HEK293 (cell line): ENCODE measurements at regions not wholly inside any gene's neighbourhood (a gene's known extent, or its start where the extent isn't known, plus 50 kb on each side); places are given as distances from the start of the nearest gene placed in this dataset.

Source experiments
- CTCF ChIA-PET: fragments of 350-600 bp; formaldehyde crosslinking; extraction: SDS; loops from one replicate; lab custom pipeline; 2021; ENCODE audit warnings: antibody characterized with exemption; lab: Yijun Ruan, JAX
- POLR2A ChIA-PET: fragments of 300-600 bp; formaldehyde crosslinking; extraction: SDS; loops from one replicate; lab custom pipeline; 2020; ENCODE audit warnings: antibody characterized with exemption, inconsistent platforms; lab: Yijun Ruan, JAX
- H3K27ac ChIP-seq: fragments of 200-500 bp; sonication (Bioruptor generic); 2 replicates; pipeline ENCODE4 v1.5.1; 2014; ENCODE audit warnings: low read depth, low read length, control low read depth, inconsistent platforms; ENCODE audit errors: extremely low read depth
- H3K36me3 ChIP-seq, 2 experiments: fragments of 200-500 bp in 1 of 2; sonication (Bioruptor generic) in 1 of 2; 1 replicate in 1 of 2; 2 replicates in 1 of 2; pipeline ENCODE4 v1.5.1; 2014 to 2017; ENCODE audit warnings: inconsistent platforms in 2 of 2, low read length in 2 of 2; ENCODE audit not compliant: control insufficient read depth in 2 of 2, insufficient read depth in 1 of 2
- H3K4me1 ChIP-seq: fragments of 200-500 bp; sonication (Bioruptor generic); 2 replicates; pipeline ENCODE4 v1.5.1; 2014; ENCODE audit warnings: mild to moderate bottlenecking, low read length, inconsistent platforms; ENCODE audit not compliant: control insufficient read depth, insufficient read depth
- H3K4me3 ChIP-seq: 2 replicates; pipeline ENCODE4 v1.5.1; 2011; ENCODE audit warnings: low read depth, mild to moderate bottlenecking, control low read depth, low read length, moderate library complexity
- H3K9me3 ChIP-seq: fragments of 200-500 bp; sonication (Bioruptor generic); 2 replicates; pipeline ENCODE4 v1.5.1; 2014; ENCODE audit warnings: low read depth, low read length, inconsistent platforms; ENCODE audit not compliant: control insufficient read depth, insufficient read depth
- MYNN ChIP-seq: fragments of 450-650 bp; formaldehyde crosslinking; IDR thresholded peaks from 2 replicates; pipeline ENCODE4 v1.5.1; 2016; ENCODE audit warnings: missing biosample characterization, missing genetic modification characterization, borderline replicate concordance
- MZF1 ChIP-seq: fragments of 450-650 bp; formaldehyde crosslinking; IDR thresholded peaks from 2 replicates; pipeline ENCODE4 v1.5.1; 2017; ENCODE audit warnings: missing biosample characterization, missing genetic modification characterization, borderline replicate concordance
- ZBTB7A ChIP-seq: fragments of 450-650 bp; formaldehyde crosslinking; IDR thresholded peaks from 2 replicates; pipeline ENCODE4 v1.5.1; 2016; ENCODE audit warnings: low read depth, missing biosample characterization, missing genetic modification characterization
- ZBTB8A ChIP-seq: fragments of 450-650 bp; formaldehyde crosslinking; IDR thresholded peaks from 2 replicates; pipeline ENCODE4 v1.5.1; 2016; ENCODE audit warnings: missing biosample characterization, missing genetic modification characterization
- ZFHX2 ChIP-seq: fragments of 450-650 bp; formaldehyde crosslinking; conservative IDR thresholded peaks from 2 replicates; pipeline ENCODE4 v1.5.1; 2016; ENCODE audit warnings: missing biosample characterization, missing genetic modification characterization
- ZNF335 ChIP-seq: fragments of 450-650 bp; formaldehyde crosslinking; conservative IDR thresholded peaks from 2 replicates; pipeline ENCODE4 v1.5.1; 2016; ENCODE audit warnings: missing biosample characterization, missing genetic modification characterization
- ZNF354C ChIP-seq: fragments of 450-650 bp; formaldehyde crosslinking; IDR thresholded peaks from 2 replicates; pipeline ENCODE4 v1.5.1; 2016; ENCODE audit warnings: missing biosample characterization, missing genetic modification characterization, low read depth, borderline replicate concordance
- ZNF362 ChIP-seq: fragments of 450-650 bp; formaldehyde crosslinking; IDR thresholded peaks from 2 replicates; pipeline ENCODE4 v1.5.1; 2016; ENCODE audit warnings: missing biosample characterization, missing genetic modification characterization
- ZNF391 ChIP-seq: fragments of 450-650 bp; formaldehyde crosslinking; IDR thresholded peaks from 2 replicates; pipeline ENCODE4 v1.5.1; 2016; ENCODE audit warnings: low read depth, missing biosample characterization, missing genetic modification characterization, borderline replicate concordance
- ZNF48 ChIP-seq: fragments of 450-650 bp; formaldehyde crosslinking; IDR thresholded peaks from 2 replicates; pipeline ENCODE4 v1.5.1; 2016; ENCODE audit warnings: missing biosample characterization, missing genetic modification characterization
- ZNF514 ChIP-seq: fragments of 450-650 bp; formaldehyde crosslinking; IDR thresholded peaks from 2 replicates; pipeline ENCODE4 v1.5.1; 2016; ENCODE audit warnings: missing biosample characterization, missing genetic modification characterization
- ZNF544 ChIP-seq: fragments of 450-650 bp; formaldehyde crosslinking; IDR thresholded peaks from 2 replicates; pipeline ENCODE4 v1.5.0; 2017; ENCODE audit warnings: missing biosample characterization, missing genetic modification characterization
- ZNF555 ChIP-seq: fragments of 450-650 bp; formaldehyde crosslinking; conservative IDR thresholded peaks from 2 replicates; pipeline ENCODE4 v1.5.1; 2017; ENCODE audit warnings: missing biosample characterization, mild to moderate bottlenecking, missing genetic modification characterization, inconsistent platforms
- ZNF560 ChIP-seq: fragments of 450-650 bp; formaldehyde crosslinking; IDR thresholded peaks from 2 replicates; pipeline ENCODE4 v1.5.1; 2017; ENCODE audit warnings: missing biosample characterization, missing genetic modification characterization, borderline replicate concordance
- ZNF571 ChIP-seq: fragments of 450-650 bp; formaldehyde crosslinking; IDR thresholded peaks from 2 replicates; pipeline ENCODE4 v1.5.0; 2017; ENCODE audit warnings: missing biosample characterization, missing genetic modification characterization
- ZNF580 ChIP-seq: fragments of 450-650 bp; formaldehyde crosslinking; IDR thresholded peaks from 2 replicates; pipeline ENCODE4 v1.5.1; 2016; ENCODE audit warnings: missing biosample characterization, missing genetic modification characterization
- ZNF610 ChIP-seq: fragments of 450-650 bp; formaldehyde crosslinking; IDR thresholded peaks from 2 replicates; pipeline ENCODE4 v1.5.1; 2016; ENCODE audit warnings: missing biosample characterization, missing genetic modification characterization, borderline replicate concordance
- ZNF654 ChIP-seq: fragments of 450-650 bp; formaldehyde crosslinking; IDR thresholded peaks from 2 replicates; pipeline ENCODE4 v1.5.1; 2016; ENCODE audit warnings: low read depth, missing biosample characterization, missing genetic modification characterization
- ZNF830 ChIP-seq: fragments of 450-650 bp; IDR thresholded peaks from 2 replicates; pipeline ENCODE4 v1.5.0; 2018; ENCODE audit warnings: missing biosample characterization, missing genetic modification characterization, low read depth, mild to moderate bottlenecking, moderate library complexity
- ZSCAN16 ChIP-seq: fragments of 450-650 bp; formaldehyde crosslinking; IDR thresholded peaks from 2 replicates; pipeline ENCODE4 v1.5.1; 2016; ENCODE audit warnings: missing biosample characterization, missing genetic modification characterization
- TF ChIP-seq, protein P1 (sequence below): fragments of 450-650 bp; formaldehyde crosslinking; optimal IDR thresholded peaks from 2 replicates; pipeline ENCODE3; 2016; ENCODE audit warnings: missing biosample characterization, mild to moderate bottlenecking, missing genetic modification characterization
- TF ChIP-seq, protein P2 (sequence below): fragments of 450-650 bp; formaldehyde crosslinking; IDR thresholded peaks from 2 replicates; pipeline ENCODE4 v1.5.1; 2016; ENCODE audit warnings: missing biosample characterization, missing genetic modification characterization
- TF ChIP-seq, protein P3 (sequence below): fragments of 450-650 bp; formaldehyde crosslinking; IDR thresholded peaks from 2 replicates; pipeline ENCODE4 v1.5.1; 2016; ENCODE audit warnings: missing biosample characterization, missing genetic modification characterization, low read depth

GRCh38 chr10:10684972-10685371 lies 332.7 kb upstream of the CELF2 start:
- POLR2A ChIA-PET: no interaction called here
- CTCF ChIA-PET: no interaction called here
- Histone ChIP-seq H3K9me3 (no peaks in the 10 kb centered on the region), H3K4me1 (no peaks in the 10 kb centered on the region), H3K27ac (no peak overlapping the region), H3K4me3 (no peak overlapping the region), H3K36me3 (no peaks in the 10 kb centered on the region)
- TF ChIP-seq ZBTB7A (tag by site-specific recombination): no peak
- no peak for TF ChIP-seq ZNF391 (tag by site-specific recombination)
- TF ChIP-seq, protein P1, sequence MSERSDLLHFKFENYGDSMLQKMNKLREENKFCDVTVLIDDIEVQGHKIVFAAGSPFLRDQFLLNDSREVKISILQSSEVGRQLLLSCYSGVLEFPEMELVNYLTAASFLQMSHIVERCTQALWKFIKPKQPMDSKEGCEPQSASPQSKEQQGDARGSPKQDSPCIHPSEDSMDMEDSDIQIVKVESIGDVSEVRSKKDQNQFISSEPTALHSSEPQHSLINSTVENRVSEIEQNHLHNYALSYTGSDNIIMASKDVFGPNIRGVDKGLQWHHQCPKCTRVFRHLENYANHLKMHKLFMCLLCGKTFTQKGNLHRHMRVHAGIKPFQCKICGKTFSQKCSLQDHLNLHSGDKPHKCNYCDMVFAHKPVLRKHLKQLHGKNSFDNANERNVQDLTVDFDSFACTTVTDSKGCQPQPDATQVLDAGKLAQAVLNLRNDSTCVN: no peak
- no peak for TF ChIP-seq MZF1 (tag by site-specific recombination)
- no peak for TF ChIP-seq ZNF335 (tag by site-specific recombination)
- TF ChIP-seq ZNF555 (tag by site-specific recombination): no peak

DNA sequence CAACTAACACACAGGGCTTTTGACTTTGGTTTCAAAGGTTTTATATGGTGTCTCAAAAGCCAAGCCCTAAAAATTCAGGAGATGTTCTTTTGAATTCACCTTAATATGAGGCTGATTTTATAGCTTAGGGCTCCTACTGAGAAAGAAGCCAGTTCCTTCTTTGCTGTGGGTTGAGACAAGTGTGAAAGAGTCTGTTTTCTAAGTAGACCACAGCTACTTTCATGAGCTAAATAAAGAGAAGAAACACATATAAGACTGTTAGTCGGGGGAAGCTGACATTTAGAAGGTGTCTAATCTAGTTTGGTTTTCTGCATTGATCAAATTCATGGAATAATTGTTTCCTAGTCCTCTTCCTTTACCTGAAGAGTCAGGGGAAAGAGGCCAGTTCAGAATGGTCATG lies 332.1 kb upstream of the CELF2 start:
- no peaks in the 10 kb centered on the region for H3K4me1 ChIP-seq
- H3K4me3 ChIP-seq: no peak overlapping the region
- no peaks in the 10 kb centered on the region for H3K36me3 ChIP-seq
- no peaks in the 10 kb centered on the region for H3K9me3 ChIP-seq
- POLR2A ChIA-PET: no interaction called here
- H3K27ac ChIP-seq: no peak overlapping the region
- CTCF ChIA-PET: no interaction called here
- TF ChIP-seq ZNF571 (tag by site-specific recombination) (no peak), ZNF362 (tag by site-specific recombination) (no peak), ZBTB8A (tag by site-specific recombination) (no peak), ZNF830 (tag by site-specific recombination) (no peak), ZSCAN16 (tag by site-specific recombination) (no peak), ZNF610 (tag by site-specific recombination) (no peak), MYNN (tag by site-specific recombination) (no peak), ZNF354C (tag by site-specific recombination) (no peak), ZNF654 (tag by site-specific recombination) (no peak), ZNF560 (tag by site-specific recombination) (no peak), ZNF48 (tag by site-specific recombination) (no peak), ZNF544 (tag by site-specific recombination) (no peak), ZNF514 (no peak), ZNF580 (tag by site-specific recombination) (no peak), ZFHX2 (tag by site-specific recombination) (no peak)
- TF ChIP-seq, protein P2, sequence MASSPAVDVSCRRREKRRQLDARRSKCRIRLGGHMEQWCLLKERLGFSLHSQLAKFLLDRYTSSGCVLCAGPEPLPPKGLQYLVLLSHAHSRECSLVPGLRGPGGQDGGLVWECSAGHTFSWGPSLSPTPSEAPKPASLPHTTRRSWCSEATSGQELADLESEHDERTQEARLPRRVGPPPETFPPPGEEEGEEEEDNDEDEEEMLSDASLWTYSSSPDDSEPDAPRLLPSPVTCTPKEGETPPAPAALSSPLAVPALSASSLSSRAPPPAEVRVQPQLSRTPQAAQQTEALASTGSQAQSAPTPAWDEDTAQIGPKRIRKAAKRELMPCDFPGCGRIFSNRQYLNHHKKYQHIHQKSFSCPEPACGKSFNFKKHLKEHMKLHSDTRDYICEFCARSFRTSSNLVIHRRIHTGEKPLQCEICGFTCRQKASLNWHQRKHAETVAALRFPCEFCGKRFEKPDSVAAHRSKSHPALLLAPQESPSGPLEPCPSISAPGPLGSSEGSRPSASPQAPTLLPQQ (tag by site-specific recombination): no peak
- TF ChIP-seq, protein P3, sequence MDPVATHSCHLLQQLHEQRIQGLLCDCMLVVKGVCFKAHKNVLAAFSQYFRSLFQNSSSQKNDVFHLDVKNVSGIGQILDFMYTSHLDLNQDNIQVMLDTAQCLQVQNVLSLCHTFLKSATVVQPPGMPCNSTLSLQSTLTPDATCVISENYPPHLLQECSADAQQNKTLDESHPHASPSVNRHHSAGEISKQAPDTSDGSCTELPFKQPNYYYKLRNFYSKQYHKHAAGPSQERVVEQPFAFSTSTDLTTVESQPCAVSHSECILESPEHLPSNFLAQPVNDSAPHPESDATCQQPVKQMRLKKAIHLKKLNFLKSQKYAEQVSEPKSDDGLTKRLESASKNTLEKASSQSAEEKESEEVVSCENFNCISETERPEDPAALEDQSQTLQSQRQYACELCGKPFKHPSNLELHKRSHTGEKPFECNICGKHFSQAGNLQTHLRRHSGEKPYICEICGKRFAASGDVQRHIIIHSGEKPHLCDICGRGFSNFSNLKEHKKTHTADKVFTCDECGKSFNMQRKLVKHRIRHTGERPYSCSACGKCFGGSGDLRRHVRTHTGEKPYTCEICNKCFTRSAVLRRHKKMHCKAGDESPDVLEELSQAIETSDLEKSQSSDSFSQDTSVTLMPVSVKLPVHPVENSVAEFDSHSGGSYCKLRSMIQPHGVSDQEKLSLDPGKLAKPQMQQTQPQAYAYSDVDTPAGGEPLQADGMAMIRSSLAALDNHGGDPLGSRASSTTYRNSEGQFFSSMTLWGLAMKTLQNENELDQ: no peak
